ENCODE measurements at regions not wholly inside any gene's neighbourhood (a gene's known extent, or its start where the extent isn't known, plus 50 kb on each side); places are given as distances from the start of the nearest gene placed in this dataset.
"Not testable (repeated sequence)": the region's sequence is repeated elsewhere in the genome, so short reads cannot be mapped to it uniquely, and the experiment has no call there.

DNA sequence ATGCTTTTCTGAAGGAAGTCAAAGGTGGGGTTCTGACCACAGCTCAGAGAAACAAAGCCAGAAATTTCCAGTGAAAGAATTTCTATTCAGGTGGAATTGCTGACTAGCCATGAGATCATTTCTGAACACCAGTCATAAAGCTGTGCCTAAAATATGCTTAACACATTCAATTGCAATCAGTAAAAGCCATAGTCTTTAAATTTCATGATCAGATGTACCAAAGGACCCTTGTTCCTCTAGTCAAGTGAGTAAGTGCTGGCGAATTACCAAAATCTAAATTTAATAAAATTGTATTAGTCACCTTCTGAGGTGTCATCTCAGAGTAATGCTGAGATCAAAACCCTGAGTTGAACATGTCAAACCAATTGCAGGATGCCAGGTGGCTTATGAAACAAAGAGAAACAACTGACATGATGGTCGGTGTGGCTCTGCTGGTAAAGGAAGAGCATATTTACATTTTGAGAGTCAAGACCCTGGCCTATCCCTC lies 334.2 kb upstream of the CCNH start:
- no peak for DNase-seq (ENCODE audit: low read depth)

DNA sequence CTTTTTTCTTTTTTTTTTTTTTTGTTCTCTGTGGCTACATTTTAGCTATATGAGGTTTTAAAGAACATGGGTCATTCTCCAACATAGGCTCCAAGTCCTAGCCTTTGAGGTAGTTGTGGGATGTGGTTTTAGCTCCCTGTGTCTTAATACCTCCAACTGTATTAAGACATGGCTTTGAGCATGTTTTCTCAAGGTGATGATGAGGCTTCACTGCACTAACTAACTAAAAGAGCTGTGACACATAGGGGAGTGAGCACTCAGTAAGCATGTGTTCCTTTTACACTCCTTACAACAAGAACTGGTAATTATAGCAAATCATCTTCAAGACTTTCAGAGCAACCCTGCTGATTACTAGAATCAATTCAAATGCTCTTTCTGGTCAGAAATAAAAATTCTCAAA lies 333.6 kb upstream of the CCNH start:
- DNase-seq (ENCODE audit: low read depth) = no peak

DNA sequence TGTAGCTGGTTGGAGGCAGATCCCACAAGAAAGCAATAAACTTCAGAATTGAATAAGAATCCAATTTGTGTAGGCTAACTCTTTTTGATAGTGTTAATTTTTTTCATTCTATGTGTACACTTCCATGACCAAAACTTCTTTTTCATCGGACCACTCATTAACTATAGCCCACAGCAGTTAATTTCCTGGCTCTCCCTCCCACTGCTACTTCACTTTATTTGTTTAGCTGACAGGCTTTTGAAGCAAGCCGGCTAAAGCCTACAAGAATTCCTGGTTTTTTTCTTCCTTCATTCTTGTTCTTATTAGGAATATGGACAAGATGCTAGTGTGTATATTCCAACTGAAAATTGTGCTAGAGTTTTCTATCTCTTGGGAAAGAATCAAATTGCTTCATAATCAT lies 329.2 kb upstream of the CCNH start:
- no peak for DNase-seq (ENCODE audit: low read depth)

DNA sequence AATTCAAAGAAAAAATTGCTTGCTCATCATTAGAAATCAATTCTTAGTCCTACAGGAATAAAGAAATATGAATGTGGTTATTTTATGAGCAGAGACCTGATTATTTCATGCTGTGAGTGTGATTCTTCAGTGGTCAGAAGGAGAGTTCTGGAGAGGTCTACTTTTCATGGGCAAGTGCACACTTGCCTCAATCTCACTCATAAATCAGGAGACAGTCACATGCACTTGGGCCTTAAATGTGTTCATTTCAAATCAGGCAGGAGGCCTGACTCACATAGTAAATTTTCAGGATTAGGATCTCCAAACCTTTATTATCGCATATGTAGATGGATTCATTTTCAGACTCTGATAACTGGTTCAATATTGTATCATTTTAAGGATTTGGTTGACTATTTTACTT lies 323.2 kb upstream of the CCNH start:
- no peak for DNase-seq (ENCODE audit: low read depth)

DNA sequence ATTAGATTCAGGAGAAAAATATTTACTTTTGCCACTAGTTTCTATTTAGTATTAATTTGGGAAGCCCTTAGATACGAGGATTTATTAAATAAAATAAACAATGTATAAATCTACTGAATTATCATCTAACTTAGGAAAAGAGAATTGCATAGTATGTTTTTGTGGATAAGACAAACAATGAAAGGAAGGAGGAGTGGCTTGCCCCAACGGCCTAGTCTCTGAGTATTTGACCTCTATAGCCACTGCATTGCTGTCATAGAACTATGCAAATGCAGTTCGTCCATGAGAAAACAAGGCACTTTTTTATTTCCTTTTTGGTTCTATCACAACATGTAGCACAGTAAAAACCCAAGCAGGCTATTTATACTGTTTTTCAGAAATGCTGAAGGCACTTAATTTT lies 321.2 kb upstream of the CCNH start:
- DNase-seq (ENCODE audit: low read depth) = no peak

- DNase-seq (ENCODE audit: low read depth) = no peak
These were observed 320.4 kb upstream of the CCNH start for GRCh38 chr5:87732875-87733768.

DNA sequence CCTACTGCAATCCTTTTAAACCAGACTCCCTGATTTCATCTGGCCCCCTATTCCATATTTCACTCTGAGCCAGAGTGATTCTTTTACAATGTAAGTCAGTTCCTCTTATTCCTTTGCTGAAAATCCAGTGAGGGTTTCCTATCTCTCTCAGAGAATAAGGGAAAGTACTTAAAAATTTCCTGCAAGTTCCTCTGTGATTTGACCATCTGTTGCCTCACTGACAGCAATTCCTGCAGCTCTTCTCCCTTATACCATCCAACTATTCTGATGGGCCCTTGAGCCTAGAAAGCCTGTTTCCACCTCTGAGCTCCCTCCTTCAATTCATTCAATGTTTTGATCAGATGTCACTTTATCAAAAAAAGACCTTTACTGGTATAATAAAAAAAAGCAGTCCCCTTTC lies 317.1 kb upstream of the CCNH start:
- no peak for DNase-seq (ENCODE audit: low read depth)

- no peak for DNase-seq (ENCODE audit: low read depth)
These were observed 309.6 kb upstream of the CCNH start for GRCh38 chr5:87722286-87722685.

DNA sequence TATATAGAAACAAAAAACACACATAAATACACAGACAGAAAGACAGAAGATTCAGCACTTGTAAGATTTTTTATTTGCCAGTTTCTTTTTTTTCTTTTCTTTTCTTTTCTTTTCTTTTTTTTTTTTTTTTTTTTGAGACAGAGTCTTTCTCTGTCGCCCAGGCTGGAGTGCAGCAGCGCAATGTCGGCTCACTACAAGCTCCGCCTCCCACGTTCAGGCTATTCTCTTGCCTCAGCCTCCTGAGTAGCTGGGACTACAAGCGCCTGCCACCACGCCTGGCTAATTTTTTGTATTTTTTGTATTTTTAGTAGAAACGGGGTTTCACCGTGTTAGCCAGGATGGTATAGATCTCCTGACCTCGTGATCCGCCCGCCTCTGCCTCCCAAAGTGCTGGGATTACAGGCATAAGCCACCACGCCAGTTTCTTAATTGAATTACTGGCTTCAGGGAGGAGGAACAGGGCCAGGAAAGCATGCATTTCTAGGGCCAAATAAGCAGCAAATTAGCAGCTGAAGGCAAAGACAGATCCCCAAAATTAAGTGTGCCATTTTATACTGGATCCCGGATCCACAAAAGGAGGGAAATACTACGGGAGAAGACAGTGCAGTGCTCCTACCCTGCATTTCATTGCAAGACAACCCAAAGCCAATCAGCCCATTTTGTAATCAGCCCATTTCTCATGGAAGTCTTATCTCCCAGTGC lies 305.6 kb upstream of the CCNH start:
- DNase-seq (ENCODE audit: low read depth) = not testable (repeated sequence)

GRCh38 chr5:87717761-87718160 lies 305.0 kb upstream of the CCNH start:
- DNase-seq (ENCODE audit: low read depth) = no peak

GRCh38 chr5:87705876-87706275 lies 293.1 kb upstream of the CCNH start:
- no peak for DNase-seq (ENCODE audit: low read depth)

- DNase-seq (ENCODE audit: low read depth) = no peak
These were observed 274.2 kb upstream of the CCNH start for GRCh38 chr5:87686975-87687374.

- no peak for DNase-seq (ENCODE audit: low read depth)
These were observed 273.3 kb upstream of the CCNH start for GRCh38 chr5:87686018-87686417.

DNA sequence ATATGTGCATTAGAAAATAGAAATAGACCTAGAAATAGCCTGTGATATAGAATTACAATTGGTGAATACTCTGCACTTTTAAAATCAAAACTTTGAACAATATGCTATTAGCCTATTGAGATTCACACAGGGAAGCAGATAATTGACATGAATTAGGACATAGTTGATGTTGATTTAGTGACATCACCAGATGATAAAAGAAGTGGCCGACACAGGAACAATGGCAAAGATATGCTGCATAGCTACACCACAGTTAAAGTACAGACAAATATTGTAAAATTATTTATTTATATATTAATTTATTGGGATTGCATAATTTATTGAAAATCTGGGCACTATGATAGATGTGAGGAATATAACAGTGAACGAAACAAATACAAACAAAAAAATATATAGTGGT lies 261.5 kb upstream of the CCNH start:
- no peak for DNase-seq (ENCODE audit: low read depth)

DNA sequence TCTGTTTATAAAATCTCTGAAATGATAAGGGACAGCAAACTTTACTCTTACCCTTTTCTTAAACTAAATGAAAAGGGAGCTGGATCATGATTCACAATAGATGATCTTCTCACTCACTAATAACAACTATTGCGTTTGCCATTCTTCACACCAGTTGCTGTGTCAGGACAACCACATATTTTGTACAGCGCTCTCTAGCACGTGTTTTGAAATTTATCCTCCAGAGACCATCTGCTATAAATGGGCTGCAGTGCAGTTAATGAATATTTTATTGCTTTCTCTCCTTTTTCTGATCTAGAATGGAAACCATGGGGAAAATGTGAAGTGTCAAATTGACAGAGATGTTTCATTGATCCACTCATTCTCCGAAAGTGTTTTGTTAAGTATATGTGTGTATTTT lies 258.4 kb upstream of the CCNH start:
- DNase-seq (ENCODE audit: low read depth) = no peak

- no peak for DNase-seq (ENCODE audit: low read depth)
These were observed 252.4 kb upstream of the CCNH start for GRCh38 chr5:87665166-87665565.

DNA sequence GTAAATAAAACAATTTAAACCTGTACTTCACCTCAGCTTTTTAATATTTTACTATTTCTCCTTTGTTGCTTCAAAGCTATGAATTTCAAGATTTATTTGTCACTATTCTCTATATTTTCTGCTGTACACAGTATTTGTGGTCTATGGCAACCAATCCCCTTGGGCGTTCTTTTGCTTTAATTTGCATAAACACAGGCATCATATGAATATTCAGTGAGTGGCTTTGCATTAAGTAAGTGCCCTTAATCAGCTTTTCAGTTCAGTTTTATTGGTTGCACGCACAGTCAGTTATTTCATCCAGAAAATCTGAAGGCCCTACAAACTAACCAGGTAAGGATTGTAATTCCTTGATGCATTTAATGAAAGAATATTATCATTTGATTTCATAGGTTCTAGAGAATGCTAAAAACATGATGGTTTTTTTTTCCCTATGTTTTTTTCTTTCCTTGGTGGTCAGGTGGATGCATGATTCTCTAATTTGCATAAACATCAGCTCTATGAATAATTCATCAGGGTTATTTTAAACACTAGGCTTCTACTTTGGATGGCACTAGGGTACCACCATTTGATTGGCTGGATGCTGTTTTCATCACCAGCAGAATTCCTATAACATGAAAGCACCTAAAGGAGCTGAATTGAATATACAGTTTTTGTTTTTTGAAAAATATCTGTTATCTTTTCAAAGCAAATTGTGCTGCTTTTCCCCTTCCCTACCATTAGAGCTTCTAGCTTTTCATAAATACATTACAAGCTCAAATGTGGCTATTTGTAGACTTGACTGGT lies 249.2 kb upstream of the CCNH start:
- no peak for DNase-seq (ENCODE audit: low read depth)

DNA sequence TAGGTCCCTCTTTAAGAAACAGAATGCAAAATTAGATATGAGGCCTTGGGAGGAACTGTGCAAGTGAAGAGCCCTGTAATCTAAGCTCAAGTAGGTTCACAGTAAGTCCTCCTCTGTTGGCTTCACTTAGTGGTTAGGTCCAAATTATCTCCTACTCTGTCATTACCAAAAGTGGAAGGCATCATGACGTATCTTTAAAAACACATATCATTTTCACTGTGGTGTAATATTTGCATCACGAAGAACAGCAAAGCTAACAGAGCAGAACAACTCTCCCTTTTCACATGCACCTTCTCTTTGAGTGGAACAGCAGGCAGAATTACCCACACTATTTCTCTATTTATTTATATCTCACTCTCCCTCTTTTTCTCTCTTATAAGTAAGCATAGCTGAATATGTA lies 240.5 kb upstream of the CCNH start:
- no peak for DNase-seq (ENCODE audit: low read depth)

- no peak for DNase-seq (ENCODE audit: low read depth)
These were observed 237.6 kb upstream of the CCNH start for GRCh38 chr5:87650284-87650683.

DNA sequence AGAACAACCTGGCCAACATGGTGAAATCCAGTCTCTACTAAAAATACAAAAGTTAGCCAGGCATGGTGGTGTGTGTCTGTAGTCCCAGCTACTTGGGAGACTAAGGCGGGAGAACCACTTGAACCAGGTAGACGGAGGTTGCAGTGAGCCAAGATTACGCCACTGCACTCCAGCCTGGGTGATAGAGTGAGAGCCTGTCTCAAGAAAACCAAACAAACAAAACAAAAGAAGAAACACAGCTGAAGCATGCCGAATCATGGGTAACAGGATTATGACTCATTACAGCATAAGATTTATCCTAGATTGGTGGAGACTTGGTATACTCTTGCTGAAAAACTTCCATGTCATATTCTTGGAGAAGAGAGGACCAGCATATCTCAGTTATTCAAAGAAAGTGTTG lies 236.7 kb upstream of the CCNH start:
- DNase-seq (ENCODE audit: low read depth) = no peak

DNA sequence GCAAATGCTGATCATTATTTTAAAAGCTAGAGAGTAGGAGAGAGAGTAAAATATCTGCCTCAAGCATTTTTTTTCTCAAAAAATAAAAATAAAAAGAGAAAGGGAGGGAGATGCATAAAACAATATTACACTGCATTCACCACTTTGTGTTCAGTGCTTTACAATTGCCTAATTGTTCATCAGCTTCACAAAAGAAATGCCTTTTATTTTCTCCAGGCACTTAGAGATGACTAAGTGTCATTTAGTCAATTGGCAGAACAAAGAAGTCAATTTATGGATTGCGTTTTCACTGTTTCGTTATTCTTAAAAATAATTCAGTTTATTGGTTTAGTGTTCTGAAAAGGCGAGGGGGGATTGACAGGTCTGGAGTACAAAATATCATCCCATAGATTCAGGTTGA lies 232.5 kb upstream of the CCNH start:
- DNase-seq (ENCODE audit: low read depth) = no peak

DNA sequence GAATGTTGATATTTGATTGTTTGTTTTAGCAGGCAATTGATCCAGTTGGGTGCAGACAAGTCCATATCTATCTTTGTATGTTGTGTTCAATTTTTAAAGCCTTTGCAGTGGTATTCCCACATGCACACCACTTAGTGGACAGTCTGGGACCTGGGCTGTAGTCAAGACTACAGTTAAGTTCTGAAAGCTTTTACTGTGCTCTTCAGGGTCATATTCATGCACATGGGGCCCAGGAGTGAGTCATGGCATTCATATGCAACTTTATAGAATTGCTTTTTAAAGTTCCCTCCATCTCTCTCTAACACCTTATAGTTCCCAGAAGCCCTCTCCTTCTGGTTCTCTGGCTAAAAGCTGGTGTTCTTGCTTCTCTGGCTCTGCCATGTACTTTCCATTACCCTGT lies 228.2 kb upstream of the CCNH start:
- no peak for DNase-seq (ENCODE audit: low read depth)

GRCh38 chr5:87627363-87627762 lies 214.6 kb upstream of the CCNH start:
- DNase-seq (ENCODE audit: low read depth) = no peak

Data from activated T-cell treated with anti-CD3 and anti-CD28 coated beads for 48 hours (primary cell).